ENCODE measurements at regions not wholly inside any gene's neighbourhood (a gene's known extent, or its start where the extent isn't known, plus 50 kb on each side); places are given as distances from the start of the nearest gene placed in this dataset.
"Not testable (repeated sequence)": the region's sequence is repeated elsewhere in the genome, so short reads cannot be mapped to it uniquely, and the experiment has no call there.

GRCh38 chr14:27739657-27740156 is 1026.9 kb upstream of the FOXG1 start:
- no peaks in the 10 kb centered on the region for H3K4me1 ChIP-seq (ENCODE audit: control insufficient read depth, insufficient read depth, low read length)
- H3K9ac ChIP-seq (ENCODE audit: low read depth, low read length), result no peak overlapping the region
- no peaks in the 10 kb centered on the region for H3K36me3 ChIP-seq (ENCODE audit: control insufficient read depth, insufficient read depth, low read length)
- no peak overlapping the region for H3K4me3 ChIP-seq (ENCODE audit: low read depth, low read length)
- H3K27me3 ChIP-seq (ENCODE audit: control insufficient read depth, insufficient read depth, low read length), result no peaks in the 10 kb centered on the region
- H3K9me3 ChIP-seq (ENCODE audit: control insufficient read depth, insufficient read depth, low read length), result no peaks in the 10 kb centered on the region

GRCh38 chr14:27750114-27750513 is 1016.5 kb upstream of the FOXG1 start:
- H3K4me3 ChIP-seq (ENCODE audit: low read depth, low read length), result no peak overlapping the region
- H3K9me3 ChIP-seq (ENCODE audit: control insufficient read depth, insufficient read depth, low read length), result no peaks in the 10 kb centered on the region
- H3K4me1 ChIP-seq (ENCODE audit: control insufficient read depth, insufficient read depth, low read length), result no peaks in the 10 kb centered on the region
- no peaks in the 10 kb centered on the region for H3K27me3 ChIP-seq (ENCODE audit: control insufficient read depth, insufficient read depth, low read length)
- H3K36me3 ChIP-seq (ENCODE audit: control insufficient read depth, insufficient read depth, low read length), result no peaks in the 10 kb centered on the region
- H3K9ac ChIP-seq (ENCODE audit: low read depth, low read length), result no peak overlapping the region

GRCh38 chr14:27757642-27758041 is 1008.9 kb upstream of the FOXG1 start:
- not testable (repeated sequence) for H3K9ac ChIP-seq (ENCODE audit: low read depth, low read length); H3K4me3 ChIP-seq (ENCODE audit: low read depth, low read length); H3K4me1 ChIP-seq (ENCODE audit: control insufficient read depth, insufficient read depth, low read length); H3K9me3 ChIP-seq (ENCODE audit: control insufficient read depth, insufficient read depth, low read length); H3K36me3 ChIP-seq (ENCODE audit: control insufficient read depth, insufficient read depth, low read length); H3K27me3 ChIP-seq (ENCODE audit: control insufficient read depth, insufficient read depth, low read length)

DNA sequence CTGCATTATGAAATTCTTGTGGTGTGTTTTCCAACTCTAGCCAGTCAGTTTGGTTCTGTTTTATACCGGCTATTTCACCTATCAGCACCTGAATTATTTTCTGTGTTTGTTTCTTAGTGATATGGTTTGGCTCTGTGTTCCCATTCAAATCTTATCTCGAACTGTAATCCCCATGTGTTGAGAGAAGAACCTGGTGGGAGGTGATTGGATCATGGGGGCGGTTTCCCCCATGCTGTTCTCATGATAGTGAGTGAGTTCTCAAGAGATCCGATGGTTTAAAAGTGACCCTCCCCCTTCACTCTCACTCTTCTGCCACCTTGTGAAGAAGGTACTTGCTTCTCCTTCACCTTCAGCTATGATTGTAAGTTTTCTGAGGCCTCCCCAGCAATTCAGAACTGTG is 1006.2 kb upstream of the FOXG1 start:
- not testable (repeated sequence) for H3K27me3 ChIP-seq (ENCODE audit: control insufficient read depth, insufficient read depth, low read length); H3K9me3 ChIP-seq (ENCODE audit: control insufficient read depth, insufficient read depth, low read length); H3K4me1 ChIP-seq (ENCODE audit: control insufficient read depth, insufficient read depth, low read length); H3K36me3 ChIP-seq (ENCODE audit: control insufficient read depth, insufficient read depth, low read length); H3K9ac ChIP-seq (ENCODE audit: low read depth, low read length); H3K4me3 ChIP-seq (ENCODE audit: low read depth, low read length)

DNA sequence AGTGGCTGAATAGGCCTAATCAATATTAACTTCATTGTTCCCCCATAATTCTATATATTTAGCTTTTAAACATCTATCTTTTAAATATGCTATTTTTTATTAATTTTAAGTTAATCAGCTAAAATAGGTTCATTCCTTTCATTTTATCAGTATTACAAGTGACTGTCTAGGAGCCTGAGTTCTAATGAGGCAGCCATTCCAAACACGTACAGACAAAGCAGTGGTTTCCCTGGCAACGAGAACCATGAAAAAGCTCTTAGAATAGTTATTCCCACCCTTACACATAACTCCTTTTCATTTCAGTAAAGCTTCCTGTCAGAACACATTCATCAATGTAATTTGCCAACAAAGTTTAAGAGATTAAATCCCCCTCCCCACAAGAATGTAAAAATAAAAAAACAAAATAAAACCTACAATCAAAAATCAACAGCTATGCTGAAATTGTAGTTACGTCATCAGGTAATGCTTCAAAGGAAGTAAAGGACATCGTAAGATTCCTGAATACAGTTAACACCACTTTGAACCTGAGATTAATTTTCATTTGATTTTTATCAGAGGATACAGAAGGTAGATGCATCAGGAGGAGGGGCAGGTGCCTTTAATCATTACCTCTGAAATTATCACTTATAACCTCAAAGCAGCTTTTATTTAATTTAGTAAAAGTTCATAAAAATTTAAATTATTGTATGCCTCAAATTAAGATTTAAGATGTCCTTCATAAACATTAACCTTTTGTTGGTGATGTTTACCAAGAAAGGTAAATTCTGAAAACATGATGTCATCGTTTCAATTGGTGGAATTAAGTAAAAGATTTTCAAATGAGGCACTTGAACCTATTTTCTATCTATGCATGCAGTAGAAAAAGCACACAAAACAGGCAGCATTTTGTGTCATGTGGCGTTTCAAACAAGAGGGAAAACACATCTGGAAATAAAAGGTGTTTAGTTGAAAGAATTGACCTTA is 967.2 kb upstream of the FOXG1 start:
- H3K9me3 ChIP-seq (ENCODE audit: control insufficient read depth, insufficient read depth, low read length); H3K4me3 ChIP-seq (ENCODE audit: low read depth, low read length); H3K36me3 ChIP-seq (ENCODE audit: control insufficient read depth, insufficient read depth, low read length); H3K9ac ChIP-seq (ENCODE audit: low read depth, low read length); H3K27me3 ChIP-seq (ENCODE audit: control insufficient read depth, insufficient read depth, low read length); H3K4me1 ChIP-seq (ENCODE audit: control insufficient read depth, insufficient read depth, low read length): not testable (repeated sequence)

DNA sequence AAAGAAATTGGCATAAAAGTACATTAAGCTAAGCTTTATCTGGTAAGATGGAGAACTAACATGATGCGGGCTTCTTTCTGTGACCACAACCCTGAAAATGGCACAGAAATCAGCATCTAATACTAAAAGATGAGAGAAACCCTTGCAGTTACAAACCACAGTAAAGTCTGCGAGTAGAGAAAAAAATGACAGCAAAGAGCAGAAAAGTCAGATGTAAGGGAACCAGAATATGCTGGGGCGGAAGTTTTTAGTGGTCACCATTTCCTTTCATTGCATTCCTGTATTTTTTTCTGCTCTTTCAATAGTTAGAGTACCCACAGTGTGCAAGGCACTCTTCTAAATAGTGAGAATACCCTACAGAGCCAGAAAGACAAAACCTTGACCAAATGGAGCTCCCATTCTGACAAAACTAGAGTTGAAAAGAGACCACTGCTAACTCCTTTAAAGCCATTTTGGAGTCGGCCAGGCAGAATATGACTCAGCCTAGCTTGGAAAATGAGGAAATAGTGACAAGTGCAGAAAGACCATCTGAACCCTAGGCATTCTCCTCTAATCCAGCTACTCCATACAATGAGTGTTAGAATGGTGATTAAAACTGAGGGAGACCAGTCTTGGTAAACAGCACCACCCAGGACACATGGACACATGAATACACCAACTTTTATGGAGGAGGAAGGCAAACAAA is 948.7 kb upstream of the FOXG1 start:
- not testable (repeated sequence) for H3K27me3 ChIP-seq (ENCODE audit: control insufficient read depth, insufficient read depth, low read length); H3K4me3 ChIP-seq (ENCODE audit: low read depth, low read length); H3K4me1 ChIP-seq (ENCODE audit: control insufficient read depth, insufficient read depth, low read length); H3K36me3 ChIP-seq (ENCODE audit: control insufficient read depth, insufficient read depth, low read length); H3K9me3 ChIP-seq (ENCODE audit: control insufficient read depth, insufficient read depth, low read length); H3K9ac ChIP-seq (ENCODE audit: low read depth, low read length)

- H3K9me3 ChIP-seq (ENCODE audit: control insufficient read depth, insufficient read depth, low read length); H3K4me3 ChIP-seq (ENCODE audit: low read depth, low read length); H3K4me1 ChIP-seq (ENCODE audit: control insufficient read depth, insufficient read depth, low read length); H3K27me3 ChIP-seq (ENCODE audit: control insufficient read depth, insufficient read depth, low read length); H3K9ac ChIP-seq (ENCODE audit: low read depth, low read length); H3K36me3 ChIP-seq (ENCODE audit: control insufficient read depth, insufficient read depth, low read length): not testable (repeated sequence)
These were observed 940.4 kb upstream of the FOXG1 start for GRCh38 chr14:27826149-27826548.

- not testable (repeated sequence) for H3K4me1 ChIP-seq (ENCODE audit: control insufficient read depth, insufficient read depth, low read length); H3K9me3 ChIP-seq (ENCODE audit: control insufficient read depth, insufficient read depth, low read length); H3K9ac ChIP-seq (ENCODE audit: low read depth, low read length); H3K27me3 ChIP-seq (ENCODE audit: control insufficient read depth, insufficient read depth, low read length); H3K36me3 ChIP-seq (ENCODE audit: control insufficient read depth, insufficient read depth, low read length); H3K4me3 ChIP-seq (ENCODE audit: low read depth, low read length)
These were observed 934.6 kb upstream of the FOXG1 start for GRCh38 chr14:27831978-27832377.

DNA sequence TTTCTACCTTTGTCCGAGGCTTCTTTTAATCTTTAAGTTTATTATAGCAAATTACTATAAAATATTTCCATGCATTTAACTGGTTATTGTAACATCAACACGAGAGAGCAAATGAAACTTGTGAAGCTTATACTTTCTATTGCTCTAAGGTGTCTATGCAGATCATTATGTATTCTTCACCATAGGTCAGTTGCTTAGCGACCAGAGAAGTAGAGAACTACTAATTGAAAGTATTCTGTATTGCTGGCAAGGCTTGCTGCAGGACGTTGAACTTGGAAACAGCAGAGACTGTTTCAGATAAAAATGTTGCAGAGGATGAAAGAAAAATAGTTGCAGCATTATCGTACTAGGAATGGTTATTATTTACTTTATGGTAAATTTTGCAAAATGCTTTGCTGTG is 933.6 kb upstream of the FOXG1 start:
- not testable (repeated sequence) for H3K9me3 ChIP-seq (ENCODE audit: control insufficient read depth, insufficient read depth, low read length); H3K4me1 ChIP-seq (ENCODE audit: control insufficient read depth, insufficient read depth, low read length); H3K36me3 ChIP-seq (ENCODE audit: control insufficient read depth, insufficient read depth, low read length); H3K9ac ChIP-seq (ENCODE audit: low read depth, low read length); H3K27me3 ChIP-seq (ENCODE audit: control insufficient read depth, insufficient read depth, low read length); H3K4me3 ChIP-seq (ENCODE audit: low read depth, low read length)

GRCh38 chr14:27836386-27836785 is 930.2 kb upstream of the FOXG1 start:
- Histone ChIP-seq H3K4me1 (ENCODE audit: control insufficient read depth, insufficient read depth, low read length) (peaks cover 2% of the 10 kb centered on the region), H3K9ac (ENCODE audit: low read depth, low read length) (no peak overlapping the region), H3K36me3 (ENCODE audit: control insufficient read depth, insufficient read depth, low read length) (no peaks in the 10 kb centered on the region), H3K27me3 (ENCODE audit: control insufficient read depth, insufficient read depth, low read length) (no peaks in the 10 kb centered on the region), H3K9me3 (ENCODE audit: control insufficient read depth, insufficient read depth, low read length) (no peaks in the 10 kb centered on the region), H3K4me3 (ENCODE audit: low read depth, low read length) (no peak overlapping the region)

DNA sequence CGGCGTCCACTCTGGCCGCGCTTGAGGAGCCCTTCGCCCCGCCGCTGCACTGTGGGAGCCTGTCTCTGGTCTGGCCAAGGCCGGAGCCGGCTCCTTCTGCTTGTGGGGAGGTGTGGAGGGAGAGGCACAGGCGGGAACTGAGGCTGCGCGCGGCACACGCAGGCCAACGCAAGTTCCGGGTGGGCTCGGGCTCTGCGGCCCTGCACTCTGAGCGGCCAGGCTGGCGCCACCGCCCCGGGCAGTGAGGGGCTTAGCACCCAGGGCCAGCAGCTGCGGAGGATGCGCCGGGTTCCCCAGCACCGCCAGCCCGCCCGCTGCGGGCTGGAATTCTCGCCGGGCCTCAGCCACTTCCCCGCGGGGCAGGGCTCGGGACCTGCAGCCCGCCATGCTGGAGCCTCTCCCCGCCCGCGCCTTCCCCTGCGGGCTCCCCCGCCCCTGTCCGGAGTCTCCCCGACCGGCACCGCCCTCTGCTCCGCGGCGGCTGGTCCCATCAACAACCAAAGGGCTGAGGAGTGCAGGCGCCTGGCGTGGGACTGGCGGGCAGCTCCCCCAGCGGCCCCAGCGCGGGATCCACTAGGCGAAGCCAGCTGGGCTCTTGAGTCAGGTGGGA is 921.2 kb upstream of the FOXG1 start:
- H3K36me3 ChIP-seq (ENCODE audit: control insufficient read depth, insufficient read depth, low read length), result no peaks in the 10 kb centered on the region
- H3K9ac ChIP-seq (ENCODE audit: low read depth, low read length), result no peak overlapping the region
- peaks cover 2% of the 10 kb centered on the region for H3K4me1 ChIP-seq (ENCODE audit: control insufficient read depth, insufficient read depth, low read length)
- H3K9me3 ChIP-seq (ENCODE audit: control insufficient read depth, insufficient read depth, low read length), result no peaks in the 10 kb centered on the region
- no peak overlapping the region for H3K4me3 ChIP-seq (ENCODE audit: low read depth, low read length)
- no peaks in the 10 kb centered on the region for H3K27me3 ChIP-seq (ENCODE audit: control insufficient read depth, insufficient read depth, low read length)

- Histone ChIP-seq H3K4me3 (ENCODE audit: low read depth, low read length) (no peak overlapping the region), H3K27me3 (ENCODE audit: control insufficient read depth, insufficient read depth, low read length) (no peaks in the 10 kb centered on the region), H3K9me3 (ENCODE audit: control insufficient read depth, insufficient read depth, low read length) (no peaks in the 10 kb centered on the region), H3K9ac (ENCODE audit: low read depth, low read length) (no peak overlapping the region), H3K36me3 (ENCODE audit: control insufficient read depth, insufficient read depth, low read length) (no peaks in the 10 kb centered on the region), H3K4me1 (ENCODE audit: control insufficient read depth, insufficient read depth, low read length) (no peaks in the 10 kb centered on the region)
These were observed 920.7 kb upstream of the FOXG1 start for GRCh38 chr14:27845902-27846301.
